CD4-positive, alpha-beta T cell treated with Interferon gamma for 1 hour (primary cell): ENCODE measurements at regions not wholly inside any gene's neighbourhood (a gene's known extent, or its start where the extent isn't known, plus 50 kb on each side); places are given as distances from the start of the nearest gene placed in this dataset.

Experiments used
- DNase-seq: peaks from one replicate; pipeline ENCODE4 v3.0.0-alpha.2; 2020

DNA sequence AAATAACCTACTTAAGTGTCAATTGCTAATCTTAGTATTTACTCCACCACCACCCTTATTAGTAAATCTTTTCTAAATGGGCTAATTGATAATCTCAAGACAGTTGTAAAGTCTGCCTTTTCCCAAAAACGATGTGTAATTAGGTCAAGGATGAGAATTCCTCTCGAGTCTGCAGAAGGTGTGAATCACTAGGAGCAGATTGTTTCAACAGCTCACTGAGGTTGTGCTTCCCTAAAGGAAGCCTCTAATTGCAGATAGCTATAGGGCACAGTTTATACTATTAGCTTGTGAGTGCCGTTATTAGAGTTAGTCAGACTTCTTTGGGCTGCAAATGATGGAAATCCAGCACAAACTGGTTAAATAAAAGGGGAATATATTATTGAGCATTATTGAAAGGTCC, 84.9 kb downstream of the C11orf91 start:
- no peak for DNase-seq

DNA sequence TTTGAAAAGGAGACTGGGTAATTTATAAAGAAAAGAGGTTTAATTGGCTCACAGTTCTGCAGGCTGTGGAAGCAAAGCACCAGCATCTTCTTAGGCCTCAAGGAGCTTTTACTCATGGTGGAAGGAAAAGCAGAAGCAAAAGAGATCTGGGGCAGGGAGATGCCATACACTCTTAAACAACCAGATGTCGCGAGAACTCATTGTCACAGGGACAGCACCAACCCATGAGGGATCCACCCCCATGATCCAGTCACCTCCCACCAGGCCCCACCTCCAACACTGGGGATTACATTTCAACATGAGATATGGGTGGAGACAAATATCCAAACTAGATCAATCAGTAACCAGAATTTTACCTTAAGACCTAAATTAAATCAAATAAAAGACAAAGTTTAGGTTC, 87.2 kb downstream of the C11orf91 start:
- no peak for DNase-seq

DNA sequence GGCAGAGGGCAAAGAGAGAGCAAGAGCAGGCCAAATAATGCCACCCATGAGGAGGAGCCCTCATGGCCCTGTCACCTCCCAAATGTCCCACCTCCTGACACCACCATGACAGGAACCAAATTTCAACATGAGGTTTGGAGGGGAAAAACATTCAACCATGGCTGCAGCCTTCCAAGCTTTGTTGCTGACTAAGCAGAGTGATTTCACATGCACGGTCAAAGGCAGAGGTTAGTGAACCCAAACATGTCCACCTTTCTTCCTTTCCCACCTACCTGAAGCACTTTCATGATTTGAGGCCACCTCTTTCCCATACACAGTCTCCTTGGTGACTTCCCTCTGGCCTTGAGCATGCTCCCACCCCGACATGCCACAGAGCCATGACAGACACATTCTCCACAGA, 89.7 kb downstream of the C11orf91 start:
- DNase-seq: no peak

DNA sequence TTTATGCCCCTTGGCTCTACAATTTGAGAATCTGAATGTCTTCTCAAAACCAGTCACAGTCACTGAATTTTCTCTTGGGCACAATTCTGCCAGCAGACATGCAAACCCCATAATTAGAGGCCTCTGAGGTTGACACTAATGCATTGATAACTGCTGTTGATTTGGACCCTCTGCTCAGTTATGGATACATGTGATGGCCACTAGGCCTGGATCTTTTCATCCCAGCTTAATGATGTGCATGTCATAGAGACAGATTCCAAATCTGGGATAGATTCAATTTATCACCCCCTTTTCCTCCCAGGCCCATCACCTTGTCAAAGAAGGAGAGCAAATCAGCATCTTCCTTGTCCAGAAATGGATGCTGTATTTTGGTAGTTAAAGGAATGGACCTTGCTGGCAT, 92.2 kb downstream of the C11orf91 start:
- DNase-seq: no peak

DNA sequence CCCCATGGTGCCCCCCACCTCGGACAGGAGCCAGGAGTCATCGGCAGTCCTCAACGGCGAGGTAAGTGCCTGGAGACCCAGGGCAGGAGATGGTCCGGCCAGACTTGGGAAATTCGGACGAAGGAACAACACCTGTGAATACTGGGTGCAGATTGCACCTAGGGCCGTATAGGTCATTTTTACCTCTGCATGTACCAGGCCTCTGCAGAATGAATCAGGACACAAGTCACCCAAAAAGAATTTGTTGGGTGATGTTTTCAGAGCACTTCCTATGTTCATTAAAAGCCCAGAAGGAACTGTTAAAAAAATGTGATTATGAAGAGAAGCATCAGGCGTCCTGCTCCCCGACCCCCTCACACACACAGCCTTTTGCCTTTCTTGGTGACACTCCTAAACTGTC, 93.9 kb downstream of the C11orf91 start:
- no peak for DNase-seq

DNA sequence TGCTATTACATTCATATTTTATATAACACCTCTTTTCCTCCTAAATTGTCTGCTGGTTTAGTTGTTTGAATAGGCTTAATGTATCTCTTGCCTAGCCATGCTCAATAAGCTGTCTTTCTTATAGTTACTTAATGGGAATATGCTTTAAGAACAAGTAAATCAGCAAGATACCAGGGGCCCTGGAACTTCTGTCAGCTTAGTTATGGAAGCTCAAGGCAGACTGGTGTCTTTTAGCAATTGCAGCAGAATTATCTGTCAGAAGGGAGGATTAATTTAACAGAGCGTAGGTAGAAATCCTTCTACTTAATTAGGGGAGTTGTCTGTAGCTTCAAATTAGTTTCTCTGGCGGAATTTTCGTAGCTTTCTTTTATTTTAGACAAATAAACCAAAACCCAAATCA, 94.9 kb downstream of the C11orf91 start:
- DNase-seq: no peak

DNA sequence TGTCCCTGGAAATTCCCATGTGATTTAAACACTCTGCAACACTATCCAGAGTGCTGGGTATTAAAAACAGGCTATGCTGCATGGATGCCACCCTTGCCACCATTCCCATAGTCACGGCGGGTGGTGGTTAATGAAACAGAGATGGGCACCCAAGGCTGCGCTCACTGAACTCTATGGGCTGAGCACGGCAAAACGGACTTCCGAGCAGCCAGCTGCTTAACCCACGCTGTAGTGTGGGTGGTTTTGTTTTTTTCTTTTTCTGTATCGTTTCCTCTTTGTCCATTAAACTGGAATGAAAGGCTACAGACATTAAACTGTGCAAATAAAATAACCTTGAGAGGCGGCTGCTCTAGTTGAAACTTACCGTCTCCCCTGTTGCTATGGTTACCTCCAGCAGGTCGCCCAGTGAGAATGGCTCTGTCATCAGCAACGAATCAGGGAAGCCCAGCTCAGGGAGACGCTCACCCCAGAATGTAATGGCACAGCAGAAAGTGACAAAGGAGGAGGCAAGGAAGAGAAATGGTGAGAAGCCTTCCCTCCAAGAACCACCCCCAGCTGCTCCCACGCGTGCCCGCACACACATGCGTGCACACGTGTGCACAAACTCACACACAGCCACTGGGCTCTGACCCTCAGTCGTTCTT, 102.1 kb downstream of the C11orf91 start:
- no peak for DNase-seq

DNA sequence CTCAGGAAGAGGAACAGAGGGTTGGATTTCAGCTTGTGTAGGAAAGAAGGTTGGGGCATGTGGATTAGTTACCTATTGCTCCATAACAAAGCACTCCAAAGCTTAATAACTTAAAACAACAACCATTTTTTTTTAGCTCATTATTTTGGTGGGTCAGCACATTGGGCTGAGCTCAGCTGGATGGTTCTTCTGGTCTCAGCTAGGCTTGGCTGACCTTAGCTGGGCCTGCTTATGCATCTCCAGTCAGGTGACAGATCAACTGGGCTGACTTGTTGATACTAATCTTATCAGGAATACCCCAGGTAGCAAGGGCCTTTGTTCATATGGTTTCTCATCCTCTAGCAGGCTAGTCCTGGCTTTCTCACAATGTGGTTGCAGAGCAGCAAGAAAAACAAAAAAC, 106.4 kb downstream of the C11orf91 start:
- DNase-seq: no peak

DNA sequence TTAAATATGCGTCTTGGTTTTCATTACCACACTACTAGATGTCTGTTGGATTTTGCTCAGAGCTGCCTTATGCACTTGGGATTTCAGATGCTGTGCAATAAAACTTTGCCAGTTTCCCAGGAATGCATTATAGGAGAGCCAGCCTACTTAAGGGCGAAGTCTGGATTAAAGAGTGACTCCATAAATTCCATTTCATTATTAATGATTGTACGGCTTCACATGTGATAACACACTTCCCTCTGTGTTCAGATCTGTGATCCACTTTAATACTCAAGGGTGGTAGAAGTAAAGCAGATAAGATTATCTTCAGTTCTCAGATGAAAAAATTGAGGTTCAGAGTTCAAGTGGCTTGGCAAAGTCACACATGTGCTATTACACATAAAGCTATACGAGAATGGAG, 110.2 kb downstream of the C11orf91 start:
- no peak for DNase-seq

DNA sequence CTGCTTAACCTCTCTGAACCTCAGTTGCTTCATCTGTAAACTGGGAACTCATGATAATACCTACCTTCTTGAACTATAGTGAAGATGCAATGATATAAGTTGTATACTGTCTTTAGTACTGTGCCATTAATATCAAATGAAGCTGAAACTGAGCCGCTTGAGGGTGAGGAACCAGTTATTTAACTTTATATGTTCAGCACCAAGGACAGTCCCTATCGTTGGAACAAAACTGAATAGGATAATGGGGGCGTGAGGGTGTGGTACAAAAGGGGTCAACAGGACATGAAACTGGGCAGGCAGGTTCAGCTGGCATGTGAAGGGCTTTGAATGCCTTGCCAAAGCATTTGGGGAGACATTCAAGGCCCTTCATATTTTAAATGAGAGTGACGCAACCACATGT, 112.6 kb downstream of the C11orf91 start:
- DNase-seq: no peak

DNA sequence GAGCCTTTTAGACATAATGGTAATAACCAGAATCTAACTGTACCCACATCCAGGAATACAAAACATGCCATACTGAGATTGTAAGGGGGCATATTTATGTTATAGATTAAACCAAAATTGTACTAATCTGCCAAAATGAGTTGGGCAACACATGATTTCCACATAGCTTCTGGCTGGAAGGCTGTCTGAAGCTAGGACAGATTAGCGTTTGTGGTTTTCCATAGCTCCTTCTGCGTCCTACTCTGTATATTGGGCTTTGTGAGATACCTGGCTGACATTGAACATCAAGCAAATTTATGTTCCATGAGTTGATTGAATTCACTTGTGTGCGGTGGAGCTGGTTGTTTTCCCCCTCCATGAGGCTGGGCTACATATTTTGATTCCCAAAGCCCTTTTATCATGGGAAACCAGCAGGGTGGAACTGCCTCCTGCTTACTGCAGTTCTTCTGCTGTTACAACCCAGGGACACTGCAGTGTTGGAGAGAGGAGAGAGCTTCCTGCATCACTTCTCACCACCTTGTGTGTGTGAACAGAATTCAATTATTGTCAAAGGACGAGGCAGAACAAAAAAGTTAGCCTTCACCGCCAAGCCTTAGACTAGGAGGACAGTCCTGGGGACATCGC, 114.9 kb downstream of the C11orf91 start:
- no peak for DNase-seq

DNA sequence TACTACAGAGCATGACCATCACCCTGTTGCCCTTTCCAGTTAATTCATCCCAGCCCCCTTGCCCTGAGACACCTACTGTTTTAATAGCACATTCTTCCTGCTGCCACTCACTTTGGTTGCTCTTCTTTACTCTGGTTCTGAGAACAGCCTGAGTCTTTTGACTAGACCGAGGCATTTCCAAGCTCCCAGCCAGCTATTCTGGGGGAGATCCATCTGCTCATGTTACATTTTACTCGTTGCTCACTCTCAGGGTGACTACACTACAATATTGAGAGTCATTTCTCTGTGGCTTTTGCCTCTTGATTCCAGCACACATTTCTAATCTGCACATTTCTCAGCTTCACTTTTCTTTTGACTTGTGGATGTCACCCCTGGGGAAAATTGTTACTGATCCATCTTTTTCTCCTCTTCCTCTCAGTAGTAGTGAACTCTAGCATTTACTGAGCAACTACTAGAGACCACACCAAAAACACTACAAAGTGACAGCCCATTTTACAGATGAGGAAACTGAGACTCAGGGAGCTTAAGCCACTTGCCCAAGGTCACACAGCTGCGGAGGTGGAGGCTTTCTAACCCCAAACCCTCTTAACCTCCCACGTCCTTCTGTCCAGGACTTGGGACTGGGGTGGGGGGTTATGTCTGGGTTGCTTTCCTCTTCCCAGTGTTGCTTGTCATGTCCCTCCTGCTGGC, 117.8 kb downstream of the C11orf91 start:
- no peak for DNase-seq

DNA sequence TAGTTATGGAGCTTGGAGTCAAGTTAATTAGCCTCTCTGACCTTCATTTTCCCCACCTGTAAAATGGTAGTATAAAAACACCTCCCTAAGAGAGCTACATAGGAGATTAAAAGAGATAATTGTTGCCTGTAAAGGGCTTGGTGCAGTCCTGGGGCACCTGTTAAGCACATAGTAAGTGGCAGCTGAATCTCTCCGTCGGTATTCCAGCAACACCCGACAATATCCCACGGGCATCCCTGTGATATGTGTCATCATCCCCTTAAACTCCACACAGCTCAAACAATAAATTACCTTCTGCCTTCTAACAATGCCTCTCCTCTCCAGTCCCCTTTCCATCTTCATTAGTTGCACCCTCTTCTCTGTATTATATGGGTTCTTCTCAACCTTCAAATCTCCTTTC, 121.5 kb downstream of the C11orf91 start:
- no peak for DNase-seq

DNA sequence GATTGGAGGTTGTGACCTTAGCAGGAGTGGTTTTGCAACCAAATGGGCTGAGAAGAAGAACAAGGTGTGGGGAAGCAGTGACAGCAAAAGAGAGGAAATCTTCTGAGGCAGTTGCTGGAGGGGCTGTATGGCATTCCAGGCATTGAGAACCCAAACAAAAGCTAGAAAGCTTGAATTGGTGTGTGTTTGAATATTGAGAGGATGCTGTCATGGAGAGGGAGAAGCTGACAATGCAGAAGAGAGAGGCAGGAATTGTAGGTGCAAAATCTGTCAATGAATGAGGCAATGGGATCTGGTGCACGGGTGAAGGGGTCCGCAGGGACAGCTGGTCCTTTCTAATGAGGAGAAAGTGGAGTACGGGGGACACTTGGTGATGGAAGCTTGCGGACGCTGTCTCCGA, 123.4 kb downstream of the C11orf91 start:
- no peak for DNase-seq

DNA sequence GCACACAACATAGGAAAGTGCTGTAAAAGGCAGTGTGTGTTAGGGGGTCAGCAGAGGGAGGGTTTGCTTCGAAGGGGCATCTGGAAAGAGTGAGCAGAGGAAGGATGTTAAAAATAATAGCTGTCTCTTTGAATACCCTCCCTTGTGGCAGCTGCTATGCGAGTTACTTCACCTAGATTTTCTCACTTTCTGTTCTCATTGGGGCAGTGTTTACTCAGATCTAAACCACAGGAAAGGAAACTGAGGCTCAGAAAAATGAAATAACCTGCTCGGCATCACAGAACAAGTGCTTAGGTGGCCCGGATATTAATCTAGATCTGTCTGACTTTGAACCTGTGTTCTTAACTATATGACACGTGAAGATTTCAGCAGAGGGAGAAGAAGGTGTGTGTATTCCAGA, 125.3 kb downstream of the C11orf91 start:
- no peak for DNase-seq

DNA sequence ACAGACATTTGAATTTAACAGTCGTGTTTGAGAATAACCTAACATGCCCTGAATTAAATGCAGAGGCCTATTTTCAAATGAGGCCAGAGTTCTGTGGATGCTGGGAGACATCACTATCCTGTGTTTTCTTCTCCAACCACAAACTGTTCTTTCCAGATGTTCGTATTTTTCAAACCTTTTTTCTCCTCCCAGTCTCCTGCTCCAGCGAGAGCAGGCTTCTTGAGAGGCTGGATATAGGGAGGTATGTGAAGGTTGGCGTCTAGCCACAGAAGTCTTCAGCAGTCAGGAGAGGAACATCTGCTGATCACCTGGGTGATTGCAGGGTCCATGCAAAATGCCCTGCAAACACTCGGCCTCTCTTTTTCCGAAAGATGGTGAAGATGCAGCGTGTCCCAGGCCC, 126.3 kb downstream of the C11orf91 start:
- DNase-seq: no peak

DNA sequence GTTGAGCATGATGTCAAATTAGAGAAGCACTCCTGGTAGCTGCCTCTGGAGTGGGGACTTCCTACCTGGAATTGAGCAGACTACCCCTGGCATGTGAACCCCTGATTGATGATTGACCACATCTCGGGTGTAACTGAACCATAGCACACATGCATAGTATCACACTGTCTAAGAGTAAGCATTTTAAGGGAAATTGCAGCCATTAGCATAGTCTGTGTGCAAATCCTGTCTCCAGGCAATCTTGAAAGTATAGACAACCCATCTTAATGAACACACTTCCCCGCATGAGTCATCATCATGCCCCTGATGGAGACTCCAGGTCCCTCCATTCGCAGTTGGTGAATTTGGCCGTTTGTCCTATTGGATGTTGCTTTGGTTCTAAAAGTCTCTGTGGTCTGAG, 131.3 kb downstream of the C11orf91 start:
- no peak for DNase-seq

DNA sequence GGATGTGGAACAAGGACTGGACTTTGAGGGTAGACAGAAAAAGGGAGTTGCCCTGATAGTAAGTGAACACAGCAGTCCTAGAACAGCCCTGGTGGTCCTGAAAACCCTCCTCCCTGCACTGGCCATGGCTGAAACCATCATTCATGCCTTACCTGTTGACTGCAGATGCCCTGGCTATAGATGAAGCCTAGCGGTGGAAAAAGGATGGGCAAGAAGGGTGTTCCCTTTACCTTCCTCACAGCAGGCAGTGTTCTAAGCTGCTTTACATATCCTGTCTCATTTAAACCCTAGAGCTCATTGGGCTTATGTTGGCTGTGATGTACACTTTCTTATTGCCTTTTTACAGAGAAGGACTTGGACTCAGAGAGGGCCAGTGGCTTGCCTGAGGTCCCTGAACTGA, 133.6 kb downstream of the C11orf91 start:
- DNase-seq: no peak

DNA sequence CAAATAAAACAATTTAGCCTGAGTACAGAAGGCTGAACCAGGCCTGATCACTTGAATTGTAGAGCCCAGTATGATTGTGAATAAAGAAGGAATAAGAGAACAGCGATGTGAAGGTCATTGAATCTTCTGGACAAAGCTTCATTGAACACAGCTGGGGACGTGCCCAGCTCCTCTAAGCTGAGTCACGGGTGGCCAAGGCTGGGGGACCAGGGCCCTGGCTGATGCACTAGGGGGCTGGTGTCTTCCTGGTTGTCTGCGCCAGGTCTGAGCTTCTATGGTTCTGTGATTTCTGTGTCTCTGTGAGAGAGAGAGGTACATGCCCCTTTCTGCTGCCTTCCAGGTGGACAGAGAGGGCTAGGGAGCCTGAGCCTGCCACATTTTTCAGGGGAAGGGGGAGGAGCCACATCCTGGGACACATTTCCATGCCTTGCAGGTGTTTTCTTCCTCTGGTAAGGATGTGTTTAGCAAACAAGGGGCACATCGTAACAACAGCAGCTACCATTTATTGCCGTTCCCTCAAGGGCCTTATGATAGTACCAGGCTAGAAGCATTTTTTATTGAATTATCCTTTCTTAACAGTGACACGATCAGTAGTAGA, 135.7 kb downstream of the C11orf91 start:
- no peak for DNase-seq

DNA sequence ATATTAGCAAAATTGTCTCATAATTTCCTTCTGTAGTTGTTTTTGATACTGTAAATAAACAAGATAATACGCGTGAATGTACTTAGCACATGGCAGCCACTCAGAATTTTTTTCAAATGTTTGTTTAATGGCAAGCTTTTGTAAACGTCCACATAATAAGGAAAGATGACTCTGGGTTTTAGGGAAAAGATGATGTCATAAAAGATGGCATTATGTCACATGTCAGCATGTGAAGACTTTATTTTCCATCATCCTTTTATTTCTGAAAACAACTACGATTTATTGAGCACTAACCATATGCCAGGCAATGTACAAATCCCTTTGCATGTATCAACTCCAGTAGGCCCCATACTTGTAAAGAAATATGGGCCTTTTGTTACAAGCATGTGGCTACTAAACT, 139.9 kb downstream of the C11orf91 start:
- DNase-seq: no peak

DNA sequence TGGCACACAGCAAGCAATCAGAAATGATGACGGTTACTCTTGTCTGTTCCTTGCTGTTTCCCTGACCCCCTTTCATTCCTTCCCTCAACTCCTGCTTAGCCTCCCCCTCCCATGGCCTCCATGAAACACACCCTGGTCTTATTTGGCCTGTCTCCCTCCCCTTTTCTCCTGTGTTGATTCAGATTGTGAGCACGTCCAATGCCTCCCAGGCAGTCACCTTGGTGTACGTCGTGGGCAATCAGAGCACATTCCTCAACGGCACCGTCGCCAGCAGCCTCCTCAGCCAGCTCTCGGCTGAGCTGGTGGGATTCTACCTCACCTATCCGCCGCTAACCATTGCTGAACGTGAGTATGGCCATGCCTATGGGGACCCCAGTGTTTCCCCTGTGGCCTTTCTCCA, 141.1 kb downstream of the C11orf91 start:
- no peak for DNase-seq

DNA sequence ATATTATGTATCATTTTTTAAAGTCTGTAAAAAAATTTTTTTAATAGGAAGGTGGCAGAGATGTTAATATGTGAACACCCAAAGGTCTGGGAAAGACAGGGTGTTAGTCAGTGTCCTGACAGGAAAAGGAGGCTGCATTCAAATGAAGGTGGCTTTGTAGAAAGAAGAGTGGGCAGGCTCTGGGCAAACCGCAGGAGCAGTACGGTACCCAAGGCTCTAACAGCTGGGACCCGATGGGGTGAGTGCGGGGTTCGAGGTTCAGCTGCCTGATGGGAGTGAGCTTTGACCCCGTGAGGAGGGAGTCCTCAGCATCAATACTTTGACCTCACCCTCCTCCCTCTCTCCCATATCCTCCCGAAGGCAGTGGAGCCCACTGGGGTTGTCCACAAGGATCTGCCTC, 142.5 kb downstream of the C11orf91 start:
- no peak for DNase-seq

DNA sequence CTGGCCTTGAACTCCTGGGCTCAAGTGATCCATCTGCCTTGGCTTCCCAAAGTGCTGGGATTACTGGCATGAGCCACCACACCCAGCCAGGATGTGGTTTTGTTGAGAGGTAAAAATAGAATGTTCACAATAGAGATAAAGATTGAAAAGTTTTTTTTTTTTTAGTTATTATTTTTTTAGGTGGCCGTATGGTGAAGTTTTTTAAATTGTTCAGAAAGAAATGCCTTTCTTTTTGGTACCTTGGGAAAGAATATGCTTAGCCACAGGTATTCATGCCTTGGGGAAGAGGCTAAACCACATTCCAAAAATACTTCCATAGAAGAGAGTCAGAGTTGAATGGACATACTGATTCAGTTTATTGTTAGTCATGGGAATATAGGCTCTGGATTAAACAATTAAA, 143.4 kb downstream of the C11orf91 start:
- no peak for DNase-seq

DNA sequence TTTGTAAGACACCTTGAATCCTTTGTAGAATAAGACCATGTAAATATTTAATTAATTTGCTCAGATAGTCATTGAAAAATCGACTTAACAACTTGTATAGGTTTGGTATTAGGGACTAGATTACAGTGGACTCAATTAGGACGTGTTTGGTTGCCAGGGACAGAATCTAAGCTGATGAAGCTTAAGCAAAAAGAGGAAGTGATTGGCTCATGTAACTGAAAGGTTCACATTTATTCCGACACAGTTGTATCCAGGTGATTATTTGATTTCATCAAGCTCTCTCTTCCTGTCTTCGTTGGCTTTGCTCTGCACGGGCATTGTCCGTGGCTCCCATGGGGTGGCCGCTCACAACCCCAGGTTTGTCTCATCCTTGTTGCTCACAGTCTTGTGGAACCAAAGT, 146.4 kb downstream of the C11orf91 start:
- no peak for DNase-seq
